HG03095 (cell line): ENCODE measurements at regions not wholly inside any gene's neighbourhood (a gene's known extent, or its start where the extent isn't known, plus 50 kb on each side); places are given as distances from the start of the nearest gene placed in this dataset.

Experiments used
- ATAC-seq: cut with Tn5 transposase; IDR thresholded peaks from one replicate; pipeline ENCODE4 v1.9.1; 2021; ENCODE audit warnings: moderate library complexity; ENCODE audit not compliant: unreplicated experiment

- no peak for ATAC-seq
Observed at GRCh38 chr9:116003397-116003796, 150.2 kb upstream of the PAPPA start.

- ATAC-seq = no peak
Observed at GRCh38 chr9:116005205-116005604, 148.4 kb upstream of the PAPPA start.

DNA sequence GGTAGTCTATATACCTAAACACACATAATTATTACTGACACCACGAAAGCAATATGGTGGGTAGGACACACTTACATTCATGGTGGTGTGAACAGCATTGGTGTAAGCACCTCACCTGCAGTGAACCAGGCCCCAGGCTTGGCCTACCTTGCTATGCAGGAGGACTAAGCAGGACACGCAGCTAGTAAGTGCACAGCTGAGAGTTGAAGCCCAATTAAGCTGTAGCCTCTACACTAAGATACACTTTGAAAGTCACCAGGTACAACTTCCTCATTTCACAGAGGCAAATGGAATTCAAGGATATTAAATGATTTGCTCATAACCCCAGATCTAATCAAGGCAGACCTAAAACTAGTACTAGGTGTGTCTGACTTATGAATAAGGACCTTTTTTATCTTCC, 145.8 kb upstream of the PAPPA start:
- ATAC-seq = no peak

GRCh38 chr9:116008278-116008677, 145.3 kb upstream of the PAPPA start:
- ATAC-seq = no peak

- ATAC-seq = no peak
Observed at GRCh38 chr9:116009420-116009819, 144.2 kb upstream of the PAPPA start.

DNA sequence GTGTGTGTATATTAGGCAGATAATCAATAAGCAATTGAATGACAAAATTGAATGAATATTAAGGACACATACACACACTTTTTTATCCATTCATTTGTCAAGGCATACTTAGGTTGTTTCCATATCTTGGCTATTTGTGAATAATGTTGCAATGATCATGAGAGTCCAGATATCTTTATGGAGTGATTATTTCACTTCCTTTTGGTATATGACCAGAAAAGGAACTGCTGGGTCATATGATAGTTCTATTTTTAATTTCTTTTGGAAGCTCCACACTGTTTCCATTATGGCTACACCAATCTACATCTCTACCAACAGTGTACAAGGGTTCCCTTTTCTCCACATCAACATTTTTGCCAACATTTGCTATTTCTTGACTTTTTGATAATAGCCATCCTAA, 137.7 kb upstream of the PAPPA start:
- no peak for ATAC-seq

- no peak for ATAC-seq
Observed at GRCh38 chr9:116020146-116020545, 133.4 kb upstream of the PAPPA start.

GRCh38 chr9:116020801-116021200, 132.8 kb upstream of the PAPPA start:
- no peak for ATAC-seq

DNA sequence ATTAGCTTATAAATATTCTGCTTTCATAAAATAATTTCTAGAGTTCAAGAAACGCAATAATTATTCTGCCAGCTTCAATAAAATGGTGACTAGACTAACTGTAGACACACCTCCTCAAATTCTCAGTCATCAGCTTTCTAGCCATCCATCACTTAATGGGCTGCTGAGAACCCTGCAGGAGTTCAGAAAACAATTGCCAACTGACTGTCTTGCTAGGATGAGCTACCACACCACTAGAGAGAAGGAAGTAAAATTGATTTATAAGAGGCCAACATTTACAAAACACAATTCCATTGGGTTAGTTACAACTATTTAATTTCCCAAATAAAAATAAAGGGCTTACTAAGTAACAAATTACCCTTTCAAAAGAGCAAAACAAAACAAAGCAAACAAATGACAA, 126.5 kb upstream of the PAPPA start:
- no peak for ATAC-seq

DNA sequence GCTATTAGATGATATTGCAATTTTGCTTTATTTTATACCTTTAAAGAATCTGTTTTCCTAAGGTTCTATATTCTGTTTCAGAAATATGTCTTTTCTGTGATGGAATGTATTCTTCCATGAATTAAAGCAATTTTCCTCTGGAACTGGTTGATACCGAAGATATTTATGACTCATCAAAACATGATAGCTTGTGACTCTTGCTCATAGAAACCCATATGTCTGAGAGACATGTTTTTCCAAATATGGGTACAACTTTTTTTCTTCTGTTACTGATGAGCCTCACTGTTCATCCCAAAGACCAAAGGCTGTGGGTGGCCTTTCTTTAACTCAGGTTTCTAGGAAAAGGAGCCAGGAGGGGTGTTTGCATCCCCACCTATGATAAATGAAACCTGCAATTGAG, 126.1 kb upstream of the PAPPA start:
- no peak for ATAC-seq

DNA sequence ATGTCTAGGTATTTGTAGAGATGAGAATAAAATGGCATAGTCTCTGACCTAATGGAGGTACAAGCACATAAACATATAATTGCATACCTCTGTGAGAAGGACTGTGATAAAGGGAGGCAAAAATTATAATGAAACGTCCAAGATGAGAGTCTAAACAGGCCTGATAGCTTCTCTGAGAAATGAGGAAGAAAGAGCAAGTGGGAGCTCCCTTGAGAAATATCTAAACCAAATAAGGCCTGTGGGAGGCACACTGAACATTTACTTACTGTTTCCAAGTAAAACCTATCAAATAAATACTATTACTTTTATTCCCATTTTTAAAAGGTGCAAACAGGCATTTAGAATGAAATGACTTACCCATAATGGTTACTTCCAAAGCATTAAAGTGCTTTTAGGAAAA, 125.6 kb upstream of the PAPPA start:
- no peak for ATAC-seq

DNA sequence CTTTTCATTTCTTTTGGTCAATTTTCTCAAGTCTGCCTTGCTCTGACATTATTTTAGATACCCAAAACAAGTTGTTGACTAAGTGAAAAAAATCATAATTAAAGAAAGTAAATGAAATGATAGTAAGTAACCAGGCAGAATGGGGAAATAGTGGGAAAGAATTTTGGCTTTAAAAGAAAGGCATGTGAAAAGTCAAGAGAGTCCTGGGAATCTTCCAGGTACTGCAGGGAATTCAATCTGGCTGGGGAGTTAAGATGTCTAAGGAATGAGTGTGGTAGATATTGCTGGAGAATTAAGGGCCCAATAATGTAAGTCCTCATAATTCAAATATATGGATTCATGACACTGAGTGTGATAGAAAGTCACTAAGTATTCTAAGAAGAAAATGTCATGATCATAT, 123.1 kb upstream of the PAPPA start:
- no peak for ATAC-seq

GRCh38 chr9:116032683-116033440, 120.7 kb upstream of the PAPPA start:
- no peak for ATAC-seq

GRCh38 chr9:116039312-116039711, 114.3 kb upstream of the PAPPA start:
- no peak for ATAC-seq

DNA sequence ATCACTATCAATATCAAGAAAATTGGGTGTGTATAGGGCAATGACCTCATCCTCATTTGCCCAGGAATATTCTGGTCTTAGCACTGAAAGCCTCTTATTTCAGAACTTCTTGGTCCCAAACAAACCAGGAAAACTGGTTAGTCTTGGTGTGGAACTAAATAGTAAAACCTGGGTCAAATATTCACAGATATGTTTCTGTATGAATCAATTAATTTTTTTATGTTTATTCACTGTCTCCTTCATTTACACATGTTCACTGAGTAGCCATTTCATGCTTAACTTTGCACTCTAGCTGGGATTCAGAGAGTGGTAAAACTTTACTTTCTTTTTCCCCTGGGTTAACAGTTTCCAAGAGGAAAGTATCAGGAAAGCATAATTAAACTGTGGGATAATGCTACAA, 113.7 kb upstream of the PAPPA start:
- no peak for ATAC-seq

GRCh38 chr9:116042321-116042720, 111.3 kb upstream of the PAPPA start:
- no peak for ATAC-seq

- no peak for ATAC-seq
Observed at GRCh38 chr9:116045083-116045482, 108.5 kb upstream of the PAPPA start.

GRCh38 chr9:116048081-116048480, 105.5 kb upstream of the PAPPA start:
- ATAC-seq = no peak

DNA sequence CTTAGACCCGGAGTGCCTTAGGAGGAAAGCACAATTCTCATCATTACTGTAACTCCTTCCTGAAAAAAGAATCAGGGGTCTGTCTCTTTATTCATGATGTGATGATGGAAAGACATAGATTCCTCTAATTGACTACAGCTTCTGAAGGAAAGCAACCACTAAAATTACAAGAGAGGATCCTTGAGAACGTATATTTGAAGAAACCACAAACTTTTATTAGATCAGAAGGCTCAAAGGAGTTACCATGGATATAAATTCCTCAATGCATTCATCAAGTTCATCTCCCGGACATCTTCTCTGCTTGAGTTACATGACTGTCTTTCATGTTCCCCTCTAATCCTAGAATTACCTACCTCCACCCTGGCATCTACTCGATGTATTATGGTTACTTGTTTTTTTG, 104.1 kb upstream of the PAPPA start:
- ATAC-seq = no peak

GRCh38 chr9:116051528-116051927, 102.1 kb upstream of the PAPPA start:
- ATAC-seq = no peak

DNA sequence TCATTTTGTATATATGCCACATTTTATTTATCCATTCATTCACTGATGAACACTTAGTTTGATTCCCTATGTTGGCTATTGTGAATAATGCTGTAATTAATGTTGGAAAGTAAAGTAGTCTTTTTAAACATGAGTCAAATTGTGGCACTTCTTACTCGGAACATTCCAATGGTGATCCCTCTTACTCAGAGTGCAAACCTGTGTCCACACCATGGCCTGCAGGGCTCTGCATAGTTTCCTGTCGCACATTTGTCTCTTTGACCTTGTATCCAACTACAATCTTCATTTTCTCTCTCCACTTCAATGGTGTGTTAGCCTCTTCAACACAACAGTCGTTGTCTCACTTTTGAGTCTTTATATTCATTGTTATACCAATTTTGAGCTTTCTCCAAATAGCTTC, 98.1 kb upstream of the PAPPA start:
- ATAC-seq = no peak

- no peak for ATAC-seq
Observed at GRCh38 chr9:116057371-116057770, 96.2 kb upstream of the PAPPA start.

DNA sequence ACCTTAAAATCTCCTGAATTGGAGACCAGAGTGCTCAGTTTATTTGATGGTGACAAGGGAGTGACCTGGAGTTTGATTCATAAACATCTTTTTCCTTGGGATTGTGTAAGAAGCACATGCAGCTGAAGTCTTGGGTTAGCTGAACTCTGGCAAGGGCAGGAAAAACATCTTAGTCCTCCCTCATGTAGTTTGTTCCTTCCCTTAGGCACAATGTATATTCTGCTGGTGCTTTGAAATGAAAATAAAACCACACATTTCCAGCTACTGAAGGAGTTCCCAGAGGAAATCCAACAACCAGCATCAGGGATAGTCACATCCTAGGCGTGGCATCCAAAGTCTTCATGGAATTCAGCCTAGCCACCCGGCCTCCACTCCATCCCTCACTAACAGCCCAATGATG, 95.2 kb upstream of the PAPPA start:
- no peak for ATAC-seq
